Medulla oblongata (tissue), 1 donor: ENCODE measurements at regions not wholly inside any gene's neighbourhood (a gene's known extent, or its start where the extent isn't known, plus 50 kb on each side); places are given as distances from the start of the nearest gene placed in this dataset.

Experiments used
- DNase-seq: peaks from one replicate; pipeline ENCODE4 v3.0.0-alpha.2; 2015; ENCODE audit errors: extremely low spot score

DNA sequence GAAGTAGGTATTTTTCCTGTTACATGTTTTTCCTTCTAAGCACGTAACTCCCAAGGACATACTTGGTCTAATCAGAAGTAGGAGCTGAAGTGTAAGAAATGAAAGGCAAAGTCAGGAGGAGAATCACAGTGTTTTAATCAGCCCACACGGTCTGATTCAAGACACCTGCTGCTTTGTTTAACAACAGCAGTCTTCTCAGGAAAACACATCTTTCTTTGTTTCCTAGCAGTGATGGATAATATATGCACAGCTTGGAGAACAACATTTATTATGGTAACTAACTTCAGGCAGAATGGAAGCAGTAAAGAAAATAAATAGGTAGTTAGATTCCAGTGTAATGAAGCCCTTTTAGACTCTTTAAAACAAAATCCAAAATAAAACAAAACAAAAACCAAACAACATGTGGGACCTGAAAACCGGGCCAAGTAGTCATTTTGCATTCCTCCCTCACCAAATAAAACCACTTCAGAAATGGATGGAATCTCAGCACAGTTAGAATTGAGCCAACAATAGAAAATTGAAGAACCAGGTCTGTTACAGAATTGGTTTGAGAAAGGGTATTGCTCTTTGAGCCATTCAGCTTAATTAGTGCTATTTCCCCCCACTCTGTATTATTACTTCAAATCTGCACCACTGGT, 61.1 kb upstream of the UGP2 start:
- DNase-seq, result peak; percentile 54

DNA sequence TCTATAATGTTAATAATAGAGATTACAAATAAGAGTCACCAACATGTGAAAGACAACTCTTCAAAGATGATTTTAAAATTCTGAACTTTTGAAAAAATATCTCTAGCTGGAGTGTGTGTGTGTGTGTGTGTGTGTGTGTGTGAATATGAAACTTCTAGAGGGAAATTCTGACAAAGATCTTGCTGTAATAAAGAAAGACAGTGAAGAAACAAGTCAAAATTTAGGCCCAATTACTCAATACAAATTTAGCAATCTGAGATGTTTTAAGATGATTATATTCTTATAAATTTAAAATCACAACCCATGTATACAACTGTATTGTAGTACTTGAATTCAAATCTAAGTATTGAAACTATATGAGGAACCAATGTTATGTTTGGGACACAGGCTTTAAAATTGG, 57.2 kb upstream of the UGP2 start:
- no peak for DNase-seq

DNA sequence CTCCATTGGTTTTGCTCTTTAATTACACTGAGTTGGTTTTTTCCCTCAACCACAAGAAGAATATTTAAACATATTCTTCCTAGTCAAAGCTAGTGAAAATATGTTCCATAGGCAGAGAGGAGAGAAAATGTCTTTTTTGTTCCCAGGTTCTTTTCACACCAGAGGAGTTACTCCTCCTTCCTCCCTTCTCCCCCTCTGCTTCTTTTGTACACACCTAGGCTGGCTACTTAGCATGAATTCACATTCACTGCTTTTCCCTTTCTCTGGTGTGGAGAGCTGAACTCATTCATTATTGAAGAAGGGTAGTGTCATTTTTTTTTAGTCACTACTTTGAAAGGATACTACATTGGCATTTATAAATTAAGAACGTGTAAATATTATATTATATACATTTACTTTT, 56.6 kb upstream of the UGP2 start:
- no peak for DNase-seq

DNA sequence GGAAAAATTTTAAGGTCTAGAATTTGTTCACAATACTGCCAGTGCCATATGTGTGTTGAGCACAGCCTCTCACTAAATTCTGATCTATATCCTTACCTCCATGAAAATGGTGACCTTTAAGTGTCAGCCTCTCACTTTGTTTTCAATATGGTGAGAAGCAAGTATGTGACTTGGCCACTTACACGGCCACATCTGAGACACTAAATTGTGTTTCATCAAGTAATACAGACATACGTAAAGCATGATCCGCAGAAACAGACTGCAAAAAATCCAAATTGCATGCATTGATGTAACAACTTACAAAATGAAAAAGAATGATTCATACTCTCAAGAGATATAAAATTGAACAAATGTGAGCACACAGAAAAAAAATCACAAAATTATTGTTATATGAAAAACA, 55.2 kb upstream of the UGP2 start:
- no peak for DNase-seq

DNA sequence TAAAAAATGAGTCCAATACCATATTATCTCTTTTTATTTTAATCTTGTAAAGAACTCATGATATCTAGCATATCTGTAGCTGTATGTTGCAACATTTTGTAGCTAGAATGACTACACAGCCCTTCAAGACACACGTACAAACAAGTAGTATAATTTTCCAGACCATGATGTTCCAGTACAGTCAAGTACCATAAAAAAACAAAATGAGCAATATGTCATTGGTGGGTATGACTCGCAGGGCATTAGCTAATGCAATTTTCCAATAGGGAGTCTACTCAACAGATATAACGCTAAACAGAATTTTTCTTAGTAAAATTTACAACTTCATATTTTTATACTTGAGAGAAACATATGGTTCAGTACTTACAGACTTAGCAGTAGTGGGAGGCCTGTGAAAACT, 53.6 kb upstream of the UGP2 start:
- no peak for DNase-seq

DNA sequence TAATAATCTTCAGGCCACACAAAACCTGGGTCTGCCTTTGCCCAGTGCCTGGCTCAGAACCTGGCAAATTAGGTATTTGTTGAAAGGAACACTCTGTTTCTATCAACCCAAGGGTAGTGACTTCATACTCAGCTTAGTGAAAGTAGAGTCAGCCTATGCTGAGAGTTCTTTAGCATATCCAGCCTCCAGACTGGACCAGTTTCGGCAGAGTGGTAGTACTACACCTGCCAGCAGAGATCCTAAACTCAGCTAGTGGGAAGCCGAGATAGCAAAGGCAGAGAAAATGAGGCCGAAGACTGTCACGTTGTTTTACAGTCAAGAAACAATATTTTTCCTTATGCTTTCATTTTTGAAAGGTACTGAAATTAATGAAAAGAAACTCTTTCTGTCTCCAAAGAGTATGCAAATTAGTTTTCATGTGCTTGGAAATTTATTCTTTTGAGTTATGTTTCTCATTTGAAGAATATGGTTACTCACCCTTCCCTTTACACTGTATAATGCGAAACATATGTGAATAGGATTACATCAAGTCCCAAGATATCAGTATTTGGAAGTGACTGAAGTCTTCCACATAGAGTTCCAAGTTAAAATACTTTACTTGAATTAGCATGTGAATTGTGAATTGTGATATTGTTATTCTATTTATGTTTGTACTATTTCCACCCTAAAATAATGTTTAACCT, 52.2 kb upstream of the UGP2 start:
- no peak for DNase-seq

DNA sequence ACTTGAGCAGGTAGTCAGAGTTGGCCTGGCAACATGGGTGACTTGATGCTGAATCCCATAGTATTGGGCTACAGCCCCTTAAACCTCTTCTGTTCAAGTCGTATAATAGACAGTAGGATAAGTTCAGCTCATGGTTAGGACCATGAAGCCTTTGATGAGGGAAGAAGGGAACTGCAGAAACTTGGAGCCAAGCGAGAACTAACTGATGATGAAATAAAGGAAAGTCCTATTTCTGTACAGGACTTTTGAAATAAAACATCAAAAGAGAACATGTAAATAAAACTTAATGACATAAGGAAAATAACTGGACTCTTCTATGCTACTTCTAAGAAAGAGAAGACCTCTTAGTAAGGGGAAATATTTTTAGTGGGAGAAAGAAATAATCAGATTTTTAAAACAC, 51.2 kb upstream of the UGP2 start:
- no peak for DNase-seq

DNA sequence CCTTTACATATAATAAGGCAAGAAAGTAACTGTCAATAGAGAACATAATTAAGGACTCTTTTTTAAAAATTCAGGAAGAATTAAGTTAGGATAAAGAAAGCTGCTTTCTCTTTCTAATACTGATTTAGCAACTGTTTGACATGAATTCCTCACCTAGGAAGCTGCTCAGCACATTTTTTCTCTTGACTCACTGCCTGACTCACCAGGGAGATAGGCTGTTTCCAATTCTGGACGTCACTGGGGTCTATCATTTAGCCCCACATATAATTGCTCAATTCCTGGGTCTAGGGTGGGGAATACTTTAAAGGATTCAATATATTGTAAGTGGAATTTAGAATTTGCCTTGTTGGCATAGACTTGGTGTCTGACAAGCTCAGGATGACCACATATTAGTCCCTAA, 50.8 kb upstream of the UGP2 start:
- DNase-seq, result no peak

DNA sequence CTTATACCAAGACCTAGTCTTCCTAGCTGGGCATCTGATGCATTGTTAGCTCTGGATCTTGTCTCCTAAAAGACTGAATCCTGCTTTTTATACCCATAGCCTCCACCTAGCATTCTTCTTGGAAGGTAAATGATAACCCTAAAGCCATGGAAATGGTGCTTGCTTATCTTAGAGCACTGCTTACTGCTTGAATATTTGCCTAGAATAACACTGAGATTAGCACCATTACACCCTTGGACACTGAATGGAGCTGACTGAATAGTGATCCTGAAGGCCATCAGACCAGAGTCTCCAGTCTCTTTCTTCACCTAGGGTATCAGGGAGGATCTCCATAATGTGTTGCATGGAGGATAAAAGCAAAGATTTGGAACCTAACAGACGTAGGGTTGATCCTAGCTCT, 50.3 kb upstream of the UGP2 start:
- no peak for DNase-seq
